OCI-LY1 (cell line): ENCODE measurements at regions not wholly inside any gene's neighbourhood (a gene's known extent, or its start where the extent isn't known, plus 50 kb on each side); places are given as distances from the start of the nearest gene placed in this dataset.

Experiments used
- H2AFZ ChIP-seq: fragments of 200-600 bp; sonication (generic), shearing (Covaris generic); 2 replicates; pipeline ENCODE4 v1.6.0; 2014; ENCODE audit warnings: antibody characterized with exemption, mild to moderate bottlenecking, low read length
- H3F3A ChIP-seq: fragments of 200-600 bp; sonication (generic), shearing (Covaris generic); 2 replicates; pipeline ENCODE4 v1.6.0; 2014; ENCODE audit warnings: mild to moderate bottlenecking, antibody characterized with exemption, low read length, moderate library complexity; ENCODE audit not compliant: insufficient read depth
- H3K27ac ChIP-seq: fragments of 200-600 bp; sonication (generic); 2 replicates; pipeline ENCODE4 v1.5.1; 2014; ENCODE audit warnings: low read length, mixed run types, mild to moderate bottlenecking, low read depth; ENCODE audit not compliant: poor library complexity, severe bottlenecking
- H3K27me3 ChIP-seq: fragments of 200-600 bp; sonication (generic); 2 replicates; pipeline ENCODE4 v1.6.0; 2014; ENCODE audit warnings: antibody characterized with exemption, mild to moderate bottlenecking, low read length, moderate library complexity; ENCODE audit not compliant: insufficient read depth
- H3K36me3 ChIP-seq: fragments of 200-600 bp; sonication (generic); 2 replicates; pipeline ENCODE4 v1.6.1; 2014; ENCODE audit warnings: mild to moderate bottlenecking, antibody characterized with exemption, low read length, moderate library complexity, mixed read lengths; ENCODE audit not compliant: insufficient read depth
- H3K4me1 ChIP-seq: fragments of 200-600 bp; sonication (generic); 2 replicates; pipeline ENCODE4 v1.5.1; 2014; ENCODE audit warnings: mild to moderate bottlenecking, low read length, moderate library complexity; ENCODE audit not compliant: insufficient read depth, severe bottlenecking
- H3K4me2 ChIP-seq: fragments of 200-600 bp; sonication (generic), shearing (Covaris generic); 2 replicates; pipeline ENCODE4 v1.6.1; 2014; ENCODE audit warnings: low read length
- H3K4me3 ChIP-seq: fragments of 200-600 bp; sonication (generic); 2 replicates; pipeline ENCODE4 v1.5.1; 2014; ENCODE audit warnings: low read length, low read depth, mild to moderate bottlenecking, mixed read lengths; ENCODE audit not compliant: poor library complexity, severe bottlenecking
- H3K79me2 ChIP-seq: fragments of 200-600 bp; shearing (Covaris generic); 2 replicates; pipeline ENCODE4 v1.6.1; 2016; ENCODE audit warnings: mixed run types, low read length, mixed read lengths; ENCODE audit not compliant: insufficient read depth
- H3K9ac ChIP-seq: fragments of 200-600 bp; sonication (generic), shearing (Covaris generic); 2 replicates; pipeline ENCODE4 v1.6.1; 2014; ENCODE audit warnings: mild to moderate bottlenecking, low read length, mixed read lengths
- H3K9me2 ChIP-seq: fragments of 200-600 bp; sonication (generic), shearing (Covaris generic); 2 replicates; pipeline ENCODE4 v1.6.1; 2014; ENCODE audit warnings: low read depth, mild to moderate bottlenecking, low read length, mixed read lengths
- H3K9me3 ChIP-seq: fragments of 200-600 bp; shearing (Covaris generic); 2 replicates; pipeline ENCODE4 v1.6.1; 2014; ENCODE audit warnings: low read length, mixed read lengths
- H4K20me1 ChIP-seq: fragments of 200-600 bp; sonication (generic), shearing (Covaris generic); 2 replicates; pipeline ENCODE4 v1.6.0; 2016; ENCODE audit warnings: mild to moderate bottlenecking, low read length; ENCODE audit not compliant: insufficient read depth
- EZH2 ChIP-seq: fragments of 200-600 bp; sonication (generic), shearing (Covaris generic); IDR thresholded peaks from 2 replicates; pipeline ENCODE4 v1.8.0; 2017; ENCODE audit warnings: borderline replicate concordance, mixed run types, mild to moderate bottlenecking, antibody characterized with exemption, low read length, moderate library complexity, mixed read lengths
- TF ChIP-seq, protein P1 (sequence below): fragments of 200-600 bp; sonication (generic), shearing (Covaris generic); IDR thresholded peaks from 2 replicates; pipeline ENCODE4 v1.5.1; 2017; ENCODE audit warnings: mild to moderate bottlenecking, antibody characterized with exemption, low read length, moderate library complexity, mixed read lengths

DNA sequence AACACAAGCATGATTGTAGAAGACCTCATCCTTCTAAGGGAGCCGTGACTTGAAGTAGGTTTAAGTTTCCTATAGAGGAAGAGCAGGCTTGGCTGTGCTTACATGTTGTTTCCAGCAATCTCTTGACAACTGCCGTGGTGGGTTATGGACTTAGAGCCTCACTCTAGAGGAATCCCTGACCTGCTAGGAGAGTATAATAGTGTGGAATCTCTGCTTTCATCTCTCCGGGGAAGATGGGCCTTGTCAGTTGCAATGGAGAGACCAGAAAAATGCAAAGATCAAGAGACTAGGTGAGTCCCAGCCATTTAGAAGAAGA is 137.6 kb downstream of the MIS18A start:
- H2AFZ ChIP-seq = no peak overlapping the region
- no peaks in the 10 kb centered on the region for H3K36me3 ChIP-seq
- no peak overlapping the region for H3K4me3 ChIP-seq
- no peak overlapping the region for H3K4me2 ChIP-seq
- no peaks in the 10 kb centered on the region for H3K9me2 ChIP-seq
- no peaks in the 10 kb centered on the region for H3K27me3 ChIP-seq
- TF ChIP-seq, protein P1, sequence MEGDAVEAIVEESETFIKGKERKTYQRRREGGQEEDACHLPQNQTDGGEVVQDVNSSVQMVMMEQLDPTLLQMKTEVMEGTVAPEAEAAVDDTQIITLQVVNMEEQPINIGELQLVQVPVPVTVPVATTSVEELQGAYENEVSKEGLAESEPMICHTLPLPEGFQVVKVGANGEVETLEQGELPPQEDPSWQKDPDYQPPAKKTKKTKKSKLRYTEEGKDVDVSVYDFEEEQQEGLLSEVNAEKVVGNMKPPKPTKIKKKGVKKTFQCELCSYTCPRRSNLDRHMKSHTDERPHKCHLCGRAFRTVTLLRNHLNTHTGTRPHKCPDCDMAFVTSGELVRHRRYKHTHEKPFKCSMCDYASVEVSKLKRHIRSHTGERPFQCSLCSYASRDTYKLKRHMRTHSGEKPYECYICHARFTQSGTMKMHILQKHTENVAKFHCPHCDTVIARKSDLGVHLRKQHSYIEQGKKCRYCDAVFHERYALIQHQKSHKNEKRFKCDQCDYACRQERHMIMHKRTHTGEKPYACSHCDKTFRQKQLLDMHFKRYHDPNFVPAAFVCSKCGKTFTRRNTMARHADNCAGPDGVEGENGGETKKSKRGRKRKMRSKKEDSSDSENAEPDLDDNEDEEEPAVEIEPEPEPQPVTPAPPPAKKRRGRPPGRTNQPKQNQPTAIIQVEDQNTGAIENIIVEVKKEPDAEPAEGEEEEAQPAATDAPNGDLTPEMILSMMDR = no peak
- no peak for TF ChIP-seq EZH2
- H4K20me1 ChIP-seq = no peaks in the 10 kb centered on the region
- no peaks in the 10 kb centered on the region for H3F3A ChIP-seq
- no peak overlapping the region for H3K27ac ChIP-seq
- no peaks in the 10 kb centered on the region for H3K79me2 ChIP-seq
- H3K4me1 ChIP-seq = no peaks in the 10 kb centered on the region
- no peaks in the 10 kb centered on the region for H3K9me3 ChIP-seq
- no peak overlapping the region for H3K9ac ChIP-seq

GRCh38 chr21:32140604-32141317 is 138.1 kb downstream of the MIS18A start:
- no peak overlapping the region for H2AFZ ChIP-seq
- no peak overlapping the region for H3K9ac ChIP-seq
- H4K20me1 ChIP-seq = no peaks in the 10 kb centered on the region
- H3K27ac ChIP-seq = no peak overlapping the region
- no peaks in the 10 kb centered on the region for H3K27me3 ChIP-seq
- no peaks in the 10 kb centered on the region for H3K79me2 ChIP-seq
- no peak overlapping the region for H3K4me2 ChIP-seq
- no peaks in the 10 kb centered on the region for H3K4me1 ChIP-seq
- H3F3A ChIP-seq = no peaks in the 10 kb centered on the region
- H3K4me3 ChIP-seq = no peak overlapping the region
- H3K9me2 ChIP-seq = no peaks in the 10 kb centered on the region
- no peaks in the 10 kb centered on the region for H3K9me3 ChIP-seq
- TF ChIP-seq, protein P1 = no peak
- TF ChIP-seq EZH2 = no peak
- H3K36me3 ChIP-seq = no peaks in the 10 kb centered on the region

DNA sequence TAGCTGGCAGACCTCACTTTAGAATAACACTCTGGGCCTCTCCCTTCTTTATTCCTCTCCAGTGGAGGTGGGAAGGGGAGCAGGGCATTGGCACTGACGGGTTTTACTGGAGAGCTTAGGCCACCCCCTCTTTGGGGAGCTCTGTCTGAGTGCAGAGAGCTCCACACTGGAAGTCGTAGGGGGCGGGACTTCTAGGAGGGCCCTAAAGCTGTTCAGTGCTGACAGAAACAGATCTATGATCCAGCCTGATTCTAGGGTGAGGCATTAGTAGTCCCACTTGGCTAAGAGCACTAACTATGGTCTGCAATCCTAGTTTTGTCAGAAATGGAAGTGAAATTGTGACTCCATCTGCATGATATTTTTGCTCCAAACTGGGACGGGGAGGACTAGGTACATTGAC is 138.7 kb downstream of the MIS18A start:
- Histone ChIP-seq H2AFZ (no peak overlapping the region), H3K4me2 (no peak overlapping the region), H3K4me1 (no peaks in the 10 kb centered on the region), H3K4me3 (no peak overlapping the region), H3K36me3 (no peaks in the 10 kb centered on the region), H3K79me2 (no peaks in the 10 kb centered on the region), H3F3A (no peaks in the 10 kb centered on the region), H3K9me2 (no peaks in the 10 kb centered on the region), H3K27ac (no peak overlapping the region), H4K20me1 (no peaks in the 10 kb centered on the region), H3K9me3 (no peaks in the 10 kb centered on the region), H3K27me3 (no peaks in the 10 kb centered on the region), H3K9ac (no peak overlapping the region)
- TF ChIP-seq, protein P1 = no peak
- no peak for TF ChIP-seq EZH2
